HG03558 (cell line): ENCODE measurements at regions not wholly inside any gene's neighbourhood (a gene's known extent, or its start where the extent isn't known, plus 50 kb on each side); places are given as distances from the start of the nearest gene placed in this dataset.

Experiments
- ATAC-seq: cut with Tn5 transposase; IDR thresholded peaks from one replicate; pipeline ENCODE4 v1.9.1; 2021; ENCODE audit warnings: moderate number of reproducible peaks; ENCODE audit not compliant: unreplicated experiment; ENCODE audit errors: extremely low read depth

- no peak for ATAC-seq
These were observed 191.8 kb upstream of the NBEA start for GRCh38 chr13:34750078-34750931.

- no peak for ATAC-seq
These were observed 191.0 kb upstream of the NBEA start for GRCh38 chr13:34751044-34751443.

- ATAC-seq = no peak
These were observed 190.6 kb upstream of the NBEA start for GRCh38 chr13:34751492-34751891.

GRCh38 chr13:34752283-34752960, 189.6 kb upstream of the NBEA start:
- no peak for ATAC-seq

- ATAC-seq = no peak
These were observed 185.9 kb upstream of the NBEA start for GRCh38 chr13:34756136-34756535.

- no peak for ATAC-seq
These were observed 185.5 kb upstream of the NBEA start for GRCh38 chr13:34756572-34756971.

GRCh38 chr13:34757441-34757840, 184.6 kb upstream of the NBEA start:
- no peak for ATAC-seq

GRCh38 chr13:34758628-34759027, 183.4 kb upstream of the NBEA start:
- ATAC-seq = no peak

- ATAC-seq = no peak
These were observed 179.8 kb upstream of the NBEA start for GRCh38 chr13:34762312-34762711.

GRCh38 chr13:34764246-34764645, 177.8 kb upstream of the NBEA start:
- ATAC-seq = no peak

GRCh38 chr13:34765446-34766180, 176.5 kb upstream of the NBEA start:
- no peak for ATAC-seq

GRCh38 chr13:34767778-34768177, 174.3 kb upstream of the NBEA start:
- ATAC-seq = no peak

GRCh38 chr13:34772206-34772605, 169.9 kb upstream of the NBEA start:
- no peak for ATAC-seq

- ATAC-seq = no peak
These were observed 169.2 kb upstream of the NBEA start for GRCh38 chr13:34772881-34773280.

- ATAC-seq = no peak
These were observed 165.6 kb upstream of the NBEA start for GRCh38 chr13:34776390-34776981.

GRCh38 chr13:34777089-34777913, 164.8 kb upstream of the NBEA start:
- no peak for ATAC-seq

- no peak for ATAC-seq
These were observed 164.2 kb upstream of the NBEA start for GRCh38 chr13:34777914-34778303.

GRCh38 chr13:34779171-34779570, 162.9 kb upstream of the NBEA start:
- no peak for ATAC-seq

GRCh38 chr13:34793301-34793700, 148.8 kb upstream of the NBEA start:
- no peak for ATAC-seq

GRCh38 chr13:34803756-34804155, 138.3 kb upstream of the NBEA start:
- ATAC-seq = no peak
